HEK293T (cell line): ENCODE measurements at regions not wholly inside any gene's neighbourhood (a gene's known extent, or its start where the extent isn't known, plus 50 kb on each side); places are given as distances from the start of the nearest gene placed in this dataset.

Experiments used
- ARNT ChIP-seq: fragments of 450-650 bp; IDR thresholded peaks from 2 replicates; pipeline ENCODE4 v1.6.1; 2017; ENCODE audit warnings: mild to moderate bottlenecking
- BHLHE40 ChIP-seq: fragments of 450-650 bp; IDR thresholded peaks from 2 replicates; pipeline ENCODE4 v1.6.1; 2016; ENCODE audit warnings: mild to moderate bottlenecking, moderate library complexity, borderline replicate concordance
- FOXK2 ChIP-seq: fragments of 450-650 bp; IDR thresholded peaks from 2 replicates; pipeline ENCODE4 v1.6.1; 2016; ENCODE audit warnings: mild to moderate bottlenecking
- FOXM1 ChIP-seq: fragments of 450-650 bp; IDR thresholded peaks from 2 replicates; pipeline ENCODE4 v1.6.1; 2017; ENCODE audit warnings: mild to moderate bottlenecking, borderline replicate concordance
- LEF1 ChIP-seq: fragments of 450-650 bp; IDR thresholded peaks from 2 replicates; pipeline ENCODE4 v1.6.1; 2017; ENCODE audit warnings: mild to moderate bottlenecking, borderline replicate concordance
- PKNOX1 ChIP-seq: fragments of 450-650 bp; IDR thresholded peaks from 2 replicates; pipeline ENCODE4 v1.6.1; 2016
- SP1 ChIP-seq: fragments of 450-650 bp; IDR thresholded peaks from 2 replicates; pipeline ENCODE4 v1.6.1; 2017
- SUZ12 ChIP-seq: fragments of 450-650 bp; IDR thresholded peaks from 2 replicates; pipeline ENCODE4 v1.6.1; 2016; ENCODE audit warnings: mild to moderate bottlenecking
- TARDBP ChIP-seq: fragments of 450-650 bp; IDR thresholded peaks from 2 replicates; pipeline ENCODE4 v1.6.1; 2016
- ZNF384 ChIP-seq: fragments of 450-650 bp; IDR thresholded peaks from 2 replicates; pipeline ENCODE4 v1.6.1; 2016

GRCh38 chr14:30283822-30284446 is 275.0 kb upstream of the G2E3 start:
- TF ChIP-seq BHLHE40 (no peak), FOXM1 (no peak), PKNOX1 (no peak), SP1 (no peak), FOXK2 (no peak), LEF1 (no peak), ZNF384 (no peak), SUZ12 (no peak), ARNT (no peak), TARDBP (no peak)
